Mucosa of stomach (tissue), 1 donor: ENCODE measurements at regions not wholly inside any gene's neighbourhood (a gene's known extent, or its start where the extent isn't known, plus 50 kb on each side); places are given as distances from the start of the nearest gene placed in this dataset.

Experiments
- H3K27me3 ChIP-seq: one replicate; pipeline ENCODE4 v1.7.0; 2013; ENCODE audit warnings: mild to moderate bottlenecking, low read length; ENCODE audit not compliant: control insufficient read depth, insufficient read depth
- H3K36me3 ChIP-seq: one replicate; pipeline ENCODE4 v1.7.0; 2013; ENCODE audit warnings: low read length; ENCODE audit not compliant: control insufficient read depth, insufficient read depth
- H3K4me1 ChIP-seq: one replicate; pipeline ENCODE4 v1.7.0; 2013; ENCODE audit warnings: mild to moderate bottlenecking, low read length; ENCODE audit not compliant: control insufficient read depth, insufficient read depth
- H3K4me3 ChIP-seq: one replicate; pipeline ENCODE4 v1.7.0; 2013; ENCODE audit warnings: low read length
- H3K9ac ChIP-seq: one replicate; pipeline ENCODE4 v1.7.0; 2013; ENCODE audit warnings: mild to moderate bottlenecking, low read length, moderate library complexity
- H3K9me3 ChIP-seq: one replicate; pipeline ENCODE4 v1.7.0; 2013; ENCODE audit warnings: mild to moderate bottlenecking, low read length, moderate library complexity; ENCODE audit not compliant: control insufficient read depth
- donor health status: Pancreatic carcinoma.

GRCh38 chr1:216804111-216804510, 80.9 kb upstream of the ESRRG start:
- no peak overlapping the region for H3K9ac ChIP-seq
- H3K4me1 ChIP-seq = no peaks in the 10 kb centered on the region
- H3K4me3 ChIP-seq = no peak overlapping the region
- no peaks in the 10 kb centered on the region for H3K27me3 ChIP-seq
- H3K36me3 ChIP-seq = no peaks in the 10 kb centered on the region
- no peaks in the 10 kb centered on the region for H3K9me3 ChIP-seq

GRCh38 chr1:216794586-216794985, 71.4 kb upstream of the ESRRG start:
- Histone ChIP-seq H3K4me1 (no peaks in the 10 kb centered on the region), H3K4me3 (no peak overlapping the region), H3K36me3 (no peaks in the 10 kb centered on the region), H3K9me3 (no peaks in the 10 kb centered on the region), H3K9ac (no peak overlapping the region), H3K27me3 (no peaks in the 10 kb centered on the region)

GRCh38 chr1:216793973-216794372, 70.7 kb upstream of the ESRRG start:
- no peaks in the 10 kb centered on the region for H3K4me1 ChIP-seq
- no peaks in the 10 kb centered on the region for H3K36me3 ChIP-seq
- no peaks in the 10 kb centered on the region for H3K9me3 ChIP-seq
- no peak overlapping the region for H3K4me3 ChIP-seq
- H3K27me3 ChIP-seq = no peaks in the 10 kb centered on the region
- no peak overlapping the region for H3K9ac ChIP-seq

DNA sequence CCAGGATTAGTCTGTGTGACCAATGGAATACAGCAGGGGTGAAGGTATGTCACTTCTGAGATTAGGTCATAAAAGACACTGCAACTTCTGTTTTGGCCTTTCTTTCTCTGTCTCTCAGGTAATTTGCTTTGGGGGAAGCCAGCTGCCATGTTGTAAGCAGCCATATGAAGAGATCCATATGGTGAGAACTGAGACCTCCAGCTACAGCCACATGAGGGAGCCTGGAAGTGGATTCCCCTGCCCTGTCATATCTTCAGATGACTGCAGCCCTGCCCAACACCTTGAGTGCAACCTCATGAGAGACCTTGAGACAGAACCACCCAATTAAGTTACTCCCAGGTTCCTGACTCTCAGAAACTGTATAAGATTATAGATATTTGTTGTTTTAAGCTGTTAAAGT, 70.1 kb upstream of the ESRRG start:
- Histone ChIP-seq H3K4me3 (no peak overlapping the region), H3K9me3 (no peaks in the 10 kb centered on the region), H3K27me3 (no peaks in the 10 kb centered on the region), H3K9ac (no peak overlapping the region), H3K36me3 (no peaks in the 10 kb centered on the region), H3K4me1 (no peaks in the 10 kb centered on the region)

GRCh38 chr1:216788671-216789070, 65.4 kb upstream of the ESRRG start:
- Histone ChIP-seq H3K4me3 (no peak overlapping the region), H3K9ac (no peak overlapping the region), H3K4me1 (no peaks in the 10 kb centered on the region), H3K36me3 (no peaks in the 10 kb centered on the region), H3K27me3 (no peaks in the 10 kb centered on the region), H3K9me3 (no peaks in the 10 kb centered on the region)

DNA sequence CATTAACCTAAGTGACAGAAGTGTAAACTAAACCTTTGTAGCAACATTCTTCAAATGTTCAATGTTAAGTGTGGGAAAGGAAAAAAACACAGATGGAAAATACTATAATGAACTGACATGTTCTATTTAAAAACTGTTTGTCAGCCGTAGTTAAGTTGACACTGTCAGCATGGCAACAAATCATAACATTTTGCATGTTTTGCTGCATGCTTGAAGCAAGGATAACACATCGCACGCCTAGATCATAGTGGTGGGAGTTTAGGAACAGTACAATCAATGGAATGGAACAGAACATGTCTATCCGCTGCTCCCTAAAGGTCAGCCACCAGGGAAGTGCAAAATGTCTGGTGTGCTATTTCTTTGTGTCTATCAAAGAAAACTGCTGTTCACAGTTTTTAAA, 62.5 kb upstream of the ESRRG start:
- Histone ChIP-seq H3K27me3 (no peaks in the 10 kb centered on the region), H3K36me3 (no peaks in the 10 kb centered on the region), H3K4me3 (no peak overlapping the region), H3K9ac (no peak overlapping the region), H3K9me3 (no peaks in the 10 kb centered on the region), H3K4me1 (no peaks in the 10 kb centered on the region)

DNA sequence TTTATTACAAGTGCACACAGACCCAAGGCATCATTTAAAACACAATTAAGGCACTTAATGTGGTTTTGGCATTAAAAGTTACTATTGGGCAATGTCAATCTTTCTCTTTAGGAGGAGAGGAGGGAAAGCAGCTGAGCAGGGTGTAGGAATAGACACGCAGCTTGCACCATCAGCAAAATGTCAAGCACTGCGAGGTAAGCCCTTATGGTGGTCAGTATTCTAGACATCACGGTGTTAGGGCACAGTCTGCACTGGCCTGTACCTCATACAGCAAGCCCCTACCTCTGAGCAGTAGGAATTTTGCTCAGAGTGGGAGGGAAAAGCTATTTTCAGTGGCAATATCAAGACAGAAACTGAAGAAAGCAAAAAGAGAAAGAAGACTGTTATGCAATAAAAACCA, 62.0 kb upstream of the ESRRG start:
- H3K4me1 ChIP-seq = no peaks in the 10 kb centered on the region
- H3K36me3 ChIP-seq = no peaks in the 10 kb centered on the region
- no peak overlapping the region for H3K4me3 ChIP-seq
- no peaks in the 10 kb centered on the region for H3K9me3 ChIP-seq
- H3K27me3 ChIP-seq = no peaks in the 10 kb centered on the region
- H3K9ac ChIP-seq = no peak overlapping the region

DNA sequence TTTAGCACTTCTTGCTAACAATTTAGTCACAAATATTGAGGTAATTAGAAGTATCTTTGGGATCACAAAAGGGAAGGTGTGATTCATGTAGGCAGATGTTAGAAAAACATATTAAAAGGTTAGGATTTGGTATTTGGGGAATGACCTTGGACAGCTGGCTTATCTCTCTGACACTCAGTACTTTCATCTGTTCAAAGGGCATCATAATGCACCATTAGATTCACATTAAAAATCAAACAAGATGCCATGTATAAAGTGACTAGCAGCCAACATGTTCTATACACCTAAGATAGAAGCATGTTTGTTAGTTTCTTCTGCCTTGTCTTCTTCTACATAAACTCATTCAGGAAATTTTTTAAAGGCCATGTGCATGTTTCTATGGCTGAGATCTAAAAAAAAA, 56.5 kb upstream of the ESRRG start:
- Histone ChIP-seq H3K27me3 (no peaks in the 10 kb centered on the region), H3K4me1 (no peaks in the 10 kb centered on the region), H3K9ac (no peak overlapping the region), H3K9me3 (no peaks in the 10 kb centered on the region), H3K36me3 (no peaks in the 10 kb centered on the region), H3K4me3 (no peak overlapping the region)

- no peaks in the 10 kb centered on the region for H3K27me3 ChIP-seq
- no peaks in the 10 kb centered on the region for H3K9me3 ChIP-seq
- no peak overlapping the region for H3K4me3 ChIP-seq
- H3K4me1 ChIP-seq = no peaks in the 10 kb centered on the region
- H3K36me3 ChIP-seq = no peaks in the 10 kb centered on the region
- H3K9ac ChIP-seq = no peak overlapping the region
These were observed 55.5 kb upstream of the ESRRG start for GRCh38 chr1:216778737-216779136.

DNA sequence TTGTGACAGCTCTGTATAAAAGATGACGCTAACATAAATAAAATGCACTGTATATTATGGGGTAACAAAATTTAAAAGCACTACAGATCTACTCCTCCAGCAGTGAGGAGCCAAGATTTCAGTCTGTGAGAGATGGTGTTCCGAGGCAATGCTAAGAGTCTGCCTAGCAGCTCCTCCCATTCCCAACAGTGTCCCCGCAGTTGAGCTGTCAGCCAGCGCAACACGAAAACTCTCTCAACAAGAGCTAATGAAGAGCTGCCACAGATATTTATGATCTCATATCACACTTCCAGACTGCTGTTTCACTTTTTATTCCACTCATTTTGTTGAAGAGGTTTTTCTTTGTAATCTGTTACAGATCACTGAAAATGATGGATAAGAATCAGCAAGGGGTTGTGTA, 53.9 kb upstream of the ESRRG start:
- Histone ChIP-seq H3K9ac (no peak overlapping the region), H3K4me3 (no peak overlapping the region), H3K36me3 (no peaks in the 10 kb centered on the region), H3K27me3 (no peaks in the 10 kb centered on the region), H3K9me3 (no peaks in the 10 kb centered on the region), H3K4me1 (no peaks in the 10 kb centered on the region)
